GM18868 (cell line): ENCODE measurements at regions not wholly inside any gene's neighbourhood (a gene's known extent, or its start where the extent isn't known, plus 50 kb on each side); places are given as distances from the start of the nearest gene placed in this dataset.
"Not testable (repeated sequence)": the region's sequence is repeated elsewhere in the genome, so short reads cannot be mapped to it uniquely, and the experiment has no call there.

Source experiments
- ATAC-seq: cut with Tn5 transposase; IDR thresholded peaks from one replicate; pipeline ENCODE4 v1.9.1; 2021; ENCODE audit warnings: mild to moderate bottlenecking, moderate library complexity; ENCODE audit not compliant: unreplicated experiment

- no peak for ATAC-seq
Observed at GRCh38 chr4:74543983-74544382, 99.0 kb downstream of the AREG start.

- ATAC-seq = no peak
Observed at GRCh38 chr4:74544655-74545361, 99.9 kb downstream of the AREG start.

GRCh38 chr4:74545448-74545847 is 100.5 kb downstream of the AREG start:
- no peak for ATAC-seq

- no peak for ATAC-seq
Observed at GRCh38 chr4:74546057-74546456, 101.1 kb downstream of the AREG start.

GRCh38 chr4:74547042-74547441 is 102.1 kb downstream of the AREG start:
- ATAC-seq = no peak

- ATAC-seq = no peak
Observed at GRCh38 chr4:74548561-74548960, 103.6 kb downstream of the AREG start.

GRCh38 chr4:74549936-74550335 is 105.0 kb downstream of the AREG start:
- no peak for ATAC-seq

- no peak for ATAC-seq
Observed at GRCh38 chr4:74555231-74555630, 110.3 kb downstream of the AREG start.

- no peak for ATAC-seq
Observed at GRCh38 chr4:74555843-74556242, 110.9 kb downstream of the AREG start.

- ATAC-seq = no peak
Observed at GRCh38 chr4:74559853-74560252, 114.9 kb downstream of the AREG start.

- no peak for ATAC-seq
Observed at GRCh38 chr4:74567981-74568380, 123.0 kb downstream of the AREG start.

GRCh38 chr4:74570095-74570494 is 125.2 kb downstream of the AREG start:
- ATAC-seq = no peak

- ATAC-seq = no peak
Observed at GRCh38 chr4:74578329-74578728, 133.4 kb downstream of the AREG start.

GRCh38 chr4:74578865-74579264 is 133.9 kb downstream of the AREG start:
- ATAC-seq = not testable (repeated sequence)

GRCh38 chr4:74583089-74583700 is 138.3 kb downstream of the AREG start:
- ATAC-seq = no peak

GRCh38 chr4:74583757-74584156 is 138.8 kb downstream of the AREG start:
- no peak for ATAC-seq

- no peak for ATAC-seq
Observed at GRCh38 chr4:74588350-74588749, 143.4 kb downstream of the AREG start.

- no peak for ATAC-seq
Observed at GRCh38 chr4:74590476-74590875, 145.5 kb downstream of the AREG start.

- no peak for ATAC-seq
Observed at GRCh38 chr4:74598611-74599325, 153.8 kb downstream of the AREG start.

GRCh38 chr4:74603186-74603585 is 158.2 kb downstream of the AREG start:
- ATAC-seq = no peak

GRCh38 chr4:74608151-74608949 is 163.4 kb downstream of the AREG start:
- no peak for ATAC-seq
